GM23338 (cell line): ENCODE measurements at regions not wholly inside any gene's neighbourhood (a gene's known extent, or its start where the extent isn't known, plus 50 kb on each side); places are given as distances from the start of the nearest gene placed in this dataset.

Experiments used
- ATAC-seq: fragments of 200-7000 bp; cut with Tn5 transposase; 3 replicates; pipeline ENCODE4 v1.9.1; 2020
- DNase-seq: peaks from one replicate; pipeline ENCODE4 v3.0.0-alpha.2; 2015; ENCODE audit warnings: low spot score
- H2AFZ ChIP-seq: fragments of 200-600 bp; sonication (generic); 2 replicates; pipeline ENCODE4 v1.8.0; 2016; ENCODE audit warnings: antibody characterized with exemption, mild to moderate bottlenecking, moderate library complexity
- H3F3A ChIP-seq: fragments of 200-600 bp; sonication (generic); replicated peaks from 2 replicates; pipeline ENCODE4 v1.8.0; 2017; ENCODE audit warnings: antibody characterized with exemption, mixed run types, low read depth
- H3K27ac ChIP-seq: fragments of 200-600 bp; sonication (generic); 2 replicates; pipeline ENCODE4 v1.6.1; 2016; ENCODE audit warnings: low read depth
- H3K27me3 ChIP-seq: fragments of 200-600 bp; sonication (generic); 2 replicates; pipeline ENCODE4 v1.8.0; 2016; ENCODE audit warnings: mild to moderate bottlenecking, mixed run types, moderate library complexity; ENCODE audit not compliant: insufficient read depth
- H3K36me3 ChIP-seq: fragments of 200-600 bp; sonication (generic); 2 replicates; pipeline ENCODE4 v1.8.0; 2016; ENCODE audit warnings: mild to moderate bottlenecking; ENCODE audit not compliant: insufficient read depth
- H3K4me1 ChIP-seq: fragments of 200-600 bp; sonication (generic); 2 replicates; pipeline ENCODE4 v1.8.0; 2016; ENCODE audit warnings: mild to moderate bottlenecking, moderate library complexity; ENCODE audit not compliant: insufficient read depth
- H3K4me2 ChIP-seq: fragments of 200-600 bp; sonication (generic); 2 replicates; pipeline ENCODE4 v1.7.1; 2017; ENCODE audit warnings: mixed run types
- H3K4me3 ChIP-seq: fragments of 200-600 bp; sonication (generic); 2 replicates; pipeline ENCODE4 v1.6.1; 2016; ENCODE audit warnings: mixed run types
- H3K79me2 ChIP-seq: fragments of 200-600 bp; sonication (generic); replicated peaks from 2 replicates; pipeline ENCODE4 v1.8.0; 2017; ENCODE audit warnings: mild to moderate bottlenecking; ENCODE audit not compliant: insufficient read depth
- H3K9me2 ChIP-seq: fragments of 200-600 bp; sonication (generic); 2 replicates; pipeline ENCODE4 v1.8.0; 2017; ENCODE audit not compliant: insufficient read depth
- H4K20me1 ChIP-seq: fragments of 200-600 bp; sonication (generic); replicated peaks from 2 replicates; pipeline ENCODE4 v1.8.0; 2017; ENCODE audit warnings: mild to moderate bottlenecking; ENCODE audit not compliant: insufficient read depth
- H3K27ac Mint-ChIP-seq: 2 replicates; pipeline ENCODE4 v1.8.0; 2020; ENCODE audit warnings: inconsistent platforms, mild to moderate bottlenecking, moderate library complexity, mixed read lengths
- H3K27me3 Mint-ChIP-seq: 3 replicates; pipeline ENCODE4 v1.8.0; 2022; ENCODE audit warnings: low read depth, mild to moderate bottlenecking, moderate library complexity, mixed read lengths, inconsistent platforms; ENCODE audit not compliant: insufficient read depth, poor library complexity
- H3K36me3 Mint-ChIP-seq: 3 replicates; pipeline ENCODE4 v1.8.0; 2021; ENCODE audit warnings: low read depth, mild to moderate bottlenecking, inconsistent platforms, moderate library complexity, mixed read lengths
- H3K4me1 Mint-ChIP-seq: 3 replicates; pipeline ENCODE4 v1.8.0; 2020; ENCODE audit warnings: mild to moderate bottlenecking, inconsistent platforms, mixed read lengths
- H3K4me3 Mint-ChIP-seq: 3 replicates; pipeline ENCODE4 v1.8.0; 2021; ENCODE audit warnings: moderate library complexity, mild to moderate bottlenecking, inconsistent platforms, mixed read lengths
- H3K9me3 Mint-ChIP-seq: 3 replicates; pipeline ENCODE4 v1.8.0; 2020; ENCODE audit warnings: moderate library complexity, mild to moderate bottlenecking, inconsistent platforms, mixed read lengths
- CREB1 ChIP-seq: fragments of 250-450 bp; sonication (Bioruptor Pico); IDR thresholded peaks from 2 replicates; pipeline ENCODE4 v1.5.0; 2020; ENCODE audit warnings: low read depth, mild to moderate bottlenecking, moderate library complexity
- EZH2 ChIP-seq: fragments of 200-600 bp; sonication (generic); IDR thresholded peaks from one replicate; pipeline ENCODE4 v1.8.0; 2017; ENCODE audit warnings: antibody characterized with exemption, mild to moderate bottlenecking, low read depth; ENCODE audit not compliant: unreplicated experiment
- EZH2phosphoT487 ChIP-seq: fragments of 200-600 bp; sonication (generic); IDR thresholded peaks from one replicate; pipeline ENCODE4 v1.8.1; 2018; ENCODE audit warnings: antibody characterized with exemption; ENCODE audit not compliant: unreplicated experiment
- JUNB ChIP-seq: IDR thresholded peaks from one replicate; pipeline ENCODE4 v1.6.1; 2016; ENCODE audit warnings: antibody characterized with exemption; ENCODE audit not compliant: unreplicated experiment
- NANOG ChIP-seq: IDR thresholded peaks from 2 replicates; pipeline ENCODE4 v1.6.1; 2016; ENCODE audit warnings: antibody characterized with exemption, borderline replicate concordance
- POLR2AphosphoS5 ChIP-seq: IDR thresholded peaks from 2 replicates; pipeline ENCODE4 v1.6.1; 2016; ENCODE audit warnings: antibody characterized with exemption, low read depth
- STAT1 ChIP-seq: IDR thresholded peaks from one replicate; pipeline ENCODE4 v1.6.1; 2016; ENCODE audit warnings: antibody characterized with exemption; ENCODE audit not compliant: unreplicated experiment
- ZNF114 ChIP-seq: fragments of 250-450 bp; sonication (Bioruptor Pico); IDR thresholded peaks from 2 replicates; pipeline ENCODE4 v1.5.0; 2020; ENCODE audit warnings: mild to moderate bottlenecking, moderate library complexity
- ZNF331 ChIP-seq: fragments of 250-450 bp; sonication (Bioruptor Pico); IDR thresholded peaks from 2 replicates; pipeline ENCODE4 v1.5.0; 2020; ENCODE audit warnings: low read depth, mild to moderate bottlenecking, moderate library complexity
- TF ChIP-seq, protein P1 (sequence below): IDR thresholded peaks from 2 replicates; pipeline ENCODE4 v1.6.1; 2016; ENCODE audit warnings: antibody characterized with exemption
- TF ChIP-seq, protein P2 (sequence below), 2 experiments: fragments of 200-600 bp in 1 of 2; sonication (generic) in 1 of 2; conservative IDR thresholded peaks; 2 replicates each; pipeline versions ENCODE4 v1.5.1 to v1.6.1; 2016 to 2017; ENCODE audit warnings: antibody characterized with exemption in 2 of 2, low read depth in 2 of 2, mild to moderate bottlenecking in 2 of 2, moderate library complexity in 1 of 2
- TF ChIP-seq, protein P3 (sequence below): IDR thresholded peaks from one replicate; pipeline ENCODE4 v1.6.1; 2018; ENCODE audit warnings: antibody characterized with exemption; ENCODE audit not compliant: unreplicated experiment
- TF ChIP-seq, protein P4 (sequence below): fragments of 250-450 bp; sonication (Bioruptor Pico); IDR thresholded peaks from 2 replicates; pipeline ENCODE4 v1.5.0; 2020; ENCODE audit warnings: mild to moderate bottlenecking, moderate library complexity

DNA sequence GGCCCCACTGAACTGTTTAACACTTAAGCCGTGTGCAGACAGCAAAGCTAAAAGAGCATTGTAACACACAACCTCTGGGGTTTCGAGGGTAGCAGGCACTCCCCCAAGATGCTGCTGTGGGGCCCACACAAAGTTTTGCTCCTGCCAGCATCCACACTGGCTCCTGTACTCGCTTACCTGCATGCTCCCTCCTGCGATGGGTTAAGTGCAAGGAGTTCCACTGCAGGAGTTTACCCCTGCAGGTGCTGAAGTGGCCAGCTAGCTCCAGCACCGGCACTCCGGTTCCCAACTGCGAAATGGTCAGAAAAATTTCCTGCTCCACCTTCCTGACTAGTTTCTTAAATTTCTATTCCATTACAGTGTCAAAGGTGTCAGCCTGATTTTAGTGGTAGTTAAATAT lies 443.5 kb downstream of the PCDH10 start:
- DNase-seq: peak; percentile 43
- Histone ChIP-seq H2AFZ (no peak overlapping the region), H3F3A (no peaks in the 10 kb centered on the region), H3K4me3 (no peak overlapping the region), H3K4me2 (no peak overlapping the region), H3K79me2 (no peaks in the 10 kb centered on the region), H3K9me2 (peaks cover 30% of the 10 kb centered on the region; the same call in 1 of the 2 replicates), H3K27ac (no peak overlapping the region), H3K4me1 (peaks cover 36% of the 10 kb centered on the region), H4K20me1 (no peaks in the 10 kb centered on the region), H3K36me3 (no peaks in the 10 kb centered on the region), H3K27me3 (no peaks in the 10 kb centered on the region)
- Mint-ChIP-seq H3K27ac (no peak overlapping the region; the same call in 1 of the 2 replicates), H3K4me3 (no peak overlapping the region), H3K4me1 (peaks cover 28% of the 10 kb centered on the region), H3K36me3 (peaks cover 28% of the 10 kb centered on the region), H3K27me3 (peaks cover 5% of the 10 kb centered on the region), H3K9me3 (peaks cover 14% of the 10 kb centered on the region)
- ATAC-seq: peak; percentile 80
- no peak for TF ChIP-seq POLR2AphosphoS5
- no peak for TF ChIP-seq CREB1 (CRISPR knock-in tag)
- TF ChIP-seq EZH2phosphoT487: no peak
- TF ChIP-seq JUNB: no peak
- TF ChIP-seq, protein P1, sequence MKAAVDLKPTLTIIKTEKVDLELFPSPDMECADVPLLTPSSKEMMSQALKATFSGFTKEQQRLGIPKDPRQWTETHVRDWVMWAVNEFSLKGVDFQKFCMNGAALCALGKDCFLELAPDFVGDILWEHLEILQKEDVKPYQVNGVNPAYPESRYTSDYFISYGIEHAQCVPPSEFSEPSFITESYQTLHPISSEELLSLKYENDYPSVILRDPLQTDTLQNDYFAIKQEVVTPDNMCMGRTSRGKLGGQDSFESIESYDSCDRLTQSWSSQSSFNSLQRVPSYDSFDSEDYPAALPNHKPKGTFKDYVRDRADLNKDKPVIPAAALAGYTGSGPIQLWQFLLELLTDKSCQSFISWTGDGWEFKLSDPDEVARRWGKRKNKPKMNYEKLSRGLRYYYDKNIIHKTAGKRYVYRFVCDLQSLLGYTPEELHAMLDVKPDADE: no peak
- TF ChIP-seq EZH2: no peak
- no peak for TF ChIP-seq ZNF331 (CRISPR knock-in tag)
- TF ChIP-seq STAT1: no peak
- TF ChIP-seq NANOG: no peak
- TF ChIP-seq, protein P2, sequence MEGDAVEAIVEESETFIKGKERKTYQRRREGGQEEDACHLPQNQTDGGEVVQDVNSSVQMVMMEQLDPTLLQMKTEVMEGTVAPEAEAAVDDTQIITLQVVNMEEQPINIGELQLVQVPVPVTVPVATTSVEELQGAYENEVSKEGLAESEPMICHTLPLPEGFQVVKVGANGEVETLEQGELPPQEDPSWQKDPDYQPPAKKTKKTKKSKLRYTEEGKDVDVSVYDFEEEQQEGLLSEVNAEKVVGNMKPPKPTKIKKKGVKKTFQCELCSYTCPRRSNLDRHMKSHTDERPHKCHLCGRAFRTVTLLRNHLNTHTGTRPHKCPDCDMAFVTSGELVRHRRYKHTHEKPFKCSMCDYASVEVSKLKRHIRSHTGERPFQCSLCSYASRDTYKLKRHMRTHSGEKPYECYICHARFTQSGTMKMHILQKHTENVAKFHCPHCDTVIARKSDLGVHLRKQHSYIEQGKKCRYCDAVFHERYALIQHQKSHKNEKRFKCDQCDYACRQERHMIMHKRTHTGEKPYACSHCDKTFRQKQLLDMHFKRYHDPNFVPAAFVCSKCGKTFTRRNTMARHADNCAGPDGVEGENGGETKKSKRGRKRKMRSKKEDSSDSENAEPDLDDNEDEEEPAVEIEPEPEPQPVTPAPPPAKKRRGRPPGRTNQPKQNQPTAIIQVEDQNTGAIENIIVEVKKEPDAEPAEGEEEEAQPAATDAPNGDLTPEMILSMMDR (conservative IDR thresholded peaks at IDR 0.05; ENCODE audit: low read depth in 2 of 2): no peak
- TF ChIP-seq, protein P3, sequence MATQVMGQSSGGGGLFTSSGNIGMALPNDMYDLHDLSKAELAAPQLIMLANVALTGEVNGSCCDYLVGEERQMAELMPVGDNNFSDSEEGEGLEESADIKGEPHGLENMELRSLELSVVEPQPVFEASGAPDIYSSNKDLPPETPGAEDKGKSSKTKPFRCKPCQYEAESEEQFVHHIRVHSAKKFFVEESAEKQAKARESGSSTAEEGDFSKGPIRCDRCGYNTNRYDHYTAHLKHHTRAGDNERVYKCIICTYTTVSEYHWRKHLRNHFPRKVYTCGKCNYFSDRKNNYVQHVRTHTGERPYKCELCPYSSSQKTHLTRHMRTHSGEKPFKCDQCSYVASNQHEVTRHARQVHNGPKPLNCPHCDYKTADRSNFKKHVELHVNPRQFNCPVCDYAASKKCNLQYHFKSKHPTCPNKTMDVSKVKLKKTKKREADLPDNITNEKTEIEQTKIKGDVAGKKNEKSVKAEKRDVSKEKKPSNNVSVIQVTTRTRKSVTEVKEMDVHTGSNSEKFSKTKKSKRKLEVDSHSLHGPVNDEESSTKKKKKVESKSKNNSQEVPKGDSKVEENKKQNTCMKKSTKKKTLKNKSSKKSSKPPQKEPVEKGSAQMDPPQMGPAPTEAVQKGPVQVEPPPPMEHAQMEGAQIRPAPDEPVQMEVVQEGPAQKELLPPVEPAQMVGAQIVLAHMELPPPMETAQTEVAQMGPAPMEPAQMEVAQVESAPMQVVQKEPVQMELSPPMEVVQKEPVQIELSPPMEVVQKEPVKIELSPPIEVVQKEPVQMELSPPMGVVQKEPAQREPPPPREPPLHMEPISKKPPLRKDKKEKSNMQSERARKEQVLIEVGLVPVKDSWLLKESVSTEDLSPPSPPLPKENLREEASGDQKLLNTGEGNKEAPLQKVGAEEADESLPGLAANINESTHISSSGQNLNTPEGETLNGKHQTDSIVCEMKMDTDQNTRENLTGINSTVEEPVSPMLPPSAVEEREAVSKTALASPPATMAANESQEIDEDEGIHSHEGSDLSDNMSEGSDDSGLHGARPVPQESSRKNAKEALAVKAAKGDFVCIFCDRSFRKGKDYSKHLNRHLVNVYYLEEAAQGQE: no peak
- TF ChIP-seq ZNF114 (CRISPR knock-in tag): no peak
- TF ChIP-seq, protein P4, sequence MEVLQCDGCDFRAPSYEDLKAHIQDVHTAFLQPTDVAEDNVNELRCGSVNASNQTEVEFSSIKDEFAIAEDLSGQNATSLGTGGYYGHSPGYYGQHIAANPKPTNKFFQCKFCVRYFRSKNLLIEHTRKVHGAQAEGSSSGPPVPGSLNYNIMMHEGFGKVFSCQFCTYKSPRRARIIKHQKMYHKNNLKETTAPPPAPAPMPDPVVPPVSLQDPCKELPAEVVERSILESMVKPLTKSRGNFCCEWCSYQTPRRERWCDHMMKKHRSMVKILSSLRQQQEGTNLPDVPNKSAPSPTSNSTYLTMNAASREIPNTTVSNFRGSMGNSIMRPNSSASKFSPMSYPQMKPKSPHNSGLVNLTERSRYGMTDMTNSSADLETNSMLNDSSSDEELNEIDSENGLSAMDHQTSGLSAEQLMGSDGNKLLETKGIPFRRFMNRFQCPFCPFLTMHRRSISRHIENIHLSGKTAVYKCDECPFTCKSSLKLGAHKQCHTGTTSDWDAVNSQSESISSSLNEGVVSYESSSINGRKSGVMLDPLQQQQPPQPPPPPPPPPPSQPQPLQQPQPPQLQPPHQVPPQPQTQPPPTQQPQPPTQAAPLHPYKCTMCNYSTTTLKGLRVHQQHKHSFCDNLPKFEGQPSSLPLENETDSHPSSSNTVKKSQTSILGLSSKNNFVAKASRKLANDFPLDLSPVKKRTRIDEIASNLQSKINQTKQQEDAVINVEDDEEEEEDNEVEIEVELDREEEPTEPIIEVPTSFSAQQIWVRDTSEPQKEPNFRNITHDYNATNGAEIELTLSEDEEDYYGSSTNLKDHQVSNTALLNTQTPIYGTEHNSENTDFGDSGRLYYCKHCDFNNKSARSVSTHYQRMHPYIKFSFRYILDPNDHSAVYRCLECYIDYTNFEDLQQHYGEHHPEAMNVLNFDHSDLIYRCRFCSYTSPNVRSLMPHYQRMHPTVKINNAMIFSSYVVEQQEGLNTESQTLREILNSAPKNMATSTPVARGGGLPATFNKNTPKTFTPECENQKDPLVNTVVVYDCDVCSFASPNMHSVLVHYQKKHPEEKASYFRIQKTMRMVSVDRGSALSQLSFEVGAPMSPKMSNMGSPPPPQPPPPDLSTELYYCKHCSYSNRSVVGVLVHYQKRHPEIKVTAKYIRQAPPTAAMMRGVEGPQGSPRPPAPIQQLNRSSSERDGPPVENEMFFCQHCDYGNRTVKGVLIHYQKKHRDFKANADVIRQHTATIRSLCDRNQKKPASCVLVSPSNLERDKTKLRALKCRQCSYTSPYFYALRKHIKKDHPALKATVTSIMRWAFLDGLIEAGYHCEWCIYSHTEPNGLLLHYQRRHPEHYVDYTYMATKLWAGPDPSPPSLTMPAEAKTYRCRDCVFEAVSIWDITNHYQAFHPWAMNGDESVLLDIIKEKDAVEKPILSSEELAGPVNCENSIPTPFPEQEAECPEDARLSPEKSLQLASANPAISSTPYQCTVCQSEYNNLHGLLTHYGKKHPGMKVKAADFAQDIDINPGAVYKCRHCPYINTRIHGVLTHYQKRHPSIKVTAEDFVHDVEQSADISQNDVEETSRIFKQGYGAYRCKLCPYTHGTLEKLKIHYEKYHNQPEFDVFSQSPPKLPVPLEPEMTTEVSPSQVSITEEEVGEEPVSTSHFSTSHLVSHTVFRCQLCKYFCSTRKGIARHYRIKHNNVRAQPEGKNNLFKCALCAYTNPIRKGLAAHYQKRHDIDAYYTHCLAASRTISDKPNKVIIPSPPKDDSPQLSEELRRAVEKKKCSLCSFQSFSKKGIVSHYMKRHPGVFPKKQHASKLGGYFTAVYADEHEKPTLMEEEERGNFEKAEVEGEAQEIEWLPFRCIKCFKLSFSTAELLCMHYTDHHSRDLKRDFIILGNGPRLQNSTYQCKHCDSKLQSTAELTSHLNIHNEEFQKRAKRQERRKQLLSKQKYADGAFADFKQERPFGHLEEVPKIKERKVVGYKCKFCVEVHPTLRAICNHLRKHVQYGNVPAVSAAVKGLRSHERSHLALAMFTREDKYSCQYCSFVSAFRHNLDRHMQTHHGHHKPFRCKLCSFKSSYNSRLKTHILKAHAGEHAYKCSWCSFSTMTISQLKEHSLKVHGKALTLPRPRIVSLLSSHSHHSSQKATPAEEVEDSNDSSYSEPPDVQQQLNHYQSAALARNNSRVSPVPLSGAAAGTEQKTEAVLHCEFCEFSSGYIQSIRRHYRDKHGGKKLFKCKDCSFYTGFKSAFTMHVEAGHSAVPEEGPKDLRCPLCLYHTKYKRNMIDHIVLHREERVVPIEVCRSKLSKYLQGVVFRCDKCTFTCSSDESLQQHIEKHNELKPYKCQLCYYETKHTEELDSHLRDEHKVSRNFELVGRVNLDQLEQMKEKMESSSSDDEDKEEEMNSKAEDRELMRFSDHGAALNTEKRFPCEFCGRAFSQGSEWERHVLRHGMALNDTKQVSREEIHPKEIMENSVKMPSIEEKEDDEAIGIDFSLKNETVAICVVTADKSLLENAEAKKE (CRISPR knock-in tag): no peak
